ENCODE measurements at regions not wholly inside any gene's neighbourhood (a gene's known extent, or its start where the extent isn't known, plus 50 kb on each side); places are given as distances from the start of the nearest gene placed in this dataset.

- DNase-seq (ENCODE audit: low spot score) = no peak
- H3K27me3 ChIP-seq (ENCODE audit: control insufficient read depth in 4 of 4, insufficient read depth in 4 of 4, low read length in 3 of 4) = peaks cover 0 to 2% (median 0%) of the 10 kb centered on the region in 4 donors
Observed at GRCh38 chr19:14310055-14310454, 71.2 kb upstream of the ADGRE5 start.

GRCh38 chr19:14305706-14306105 lies 75.5 kb upstream of the ADGRE5 start:
- Histone ChIP-seq H3K4me1 (ENCODE audit: control insufficient read depth in 4 of 4, insufficient read depth in 4 of 4, low read length in 3 of 4) (no peaks in the 10 kb centered on the region), H3K4me3 (ENCODE audit: low read depth in 1 of 3, low read length in 3 of 3) (no peak overlapping the region), H3K27ac (ENCODE audit: low read depth in 1 of 2, low read length in 2 of 2) (no peak overlapping the region), H3K9me3 (ENCODE audit: control insufficient read depth in 4 of 4, low read length in 3 of 4) (peaks cover 0 to 5% (median 3%) of the 10 kb centered on the region in 4 donors), H3K27me3 (ENCODE audit: control insufficient read depth in 4 of 4, insufficient read depth in 4 of 4, low read length in 3 of 4) (peaks cover 0 to 2% (median 0%) of the 10 kb centered on the region in 4 donors), H3K9ac (ENCODE audit: low read depth in 1 of 2, low read length in 2 of 2) (no peak overlapping the region), H3K36me3 (ENCODE audit: control insufficient read depth in 4 of 4, insufficient read depth in 3 of 4, low read depth in 1 of 4, low read length in 3 of 4) (no peaks in the 10 kb centered on the region)
- WGBS = 75% methylated on average over 6 of the region's 6 CpGs
- TF ChIP-seq ATF3 (IDR thresholded peaks at IDR 0.05) (no peak), GABPA (IDR thresholded peaks at IDR 0.05 in 1 of 2, conservative IDR thresholded peaks at IDR 0.05 in 1 of 2) (no peak), RXRA (IDR thresholded peaks at IDR 0.05) (no peak), JUND (IDR thresholded peaks at IDR 0.05) (no peak), YY1 (IDR thresholded peaks at IDR 0.05) (no peak), SP1 (IDR thresholded peaks at IDR 0.05) (no peak), HNF4A (conservative IDR thresholded peaks at IDR 0.05) (no peak), FOXA2 (IDR thresholded peaks at IDR 0.05) (no peak), NR2F2 (IDR thresholded peaks at IDR 0.05) (no peak), EGR1 (IDR thresholded peaks at IDR 0.05; ENCODE audit: low read depth in 2 of 2) (no peak), HNF4G (IDR thresholded peaks at IDR 0.05) (no peak), FOXA1 (IDR thresholded peaks at IDR 0.05) (no peak), ZBTB33 (IDR thresholded peaks at IDR 0.05) (no peak), TAF1 (conservative IDR thresholded peaks at IDR 0.05) (no peak), RAD21 (IDR thresholded peaks at IDR 0.05) (no peak)
- TF ChIP-seq, protein P1, sequence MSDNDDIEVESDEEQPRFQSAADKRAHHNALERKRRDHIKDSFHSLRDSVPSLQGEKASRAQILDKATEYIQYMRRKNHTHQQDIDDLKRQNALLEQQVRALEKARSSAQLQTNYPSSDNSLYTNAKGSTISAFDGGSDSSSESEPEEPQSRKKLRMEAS (IDR thresholded peaks at IDR 0.05) = no peak
- TF ChIP-seq, protein P2, sequence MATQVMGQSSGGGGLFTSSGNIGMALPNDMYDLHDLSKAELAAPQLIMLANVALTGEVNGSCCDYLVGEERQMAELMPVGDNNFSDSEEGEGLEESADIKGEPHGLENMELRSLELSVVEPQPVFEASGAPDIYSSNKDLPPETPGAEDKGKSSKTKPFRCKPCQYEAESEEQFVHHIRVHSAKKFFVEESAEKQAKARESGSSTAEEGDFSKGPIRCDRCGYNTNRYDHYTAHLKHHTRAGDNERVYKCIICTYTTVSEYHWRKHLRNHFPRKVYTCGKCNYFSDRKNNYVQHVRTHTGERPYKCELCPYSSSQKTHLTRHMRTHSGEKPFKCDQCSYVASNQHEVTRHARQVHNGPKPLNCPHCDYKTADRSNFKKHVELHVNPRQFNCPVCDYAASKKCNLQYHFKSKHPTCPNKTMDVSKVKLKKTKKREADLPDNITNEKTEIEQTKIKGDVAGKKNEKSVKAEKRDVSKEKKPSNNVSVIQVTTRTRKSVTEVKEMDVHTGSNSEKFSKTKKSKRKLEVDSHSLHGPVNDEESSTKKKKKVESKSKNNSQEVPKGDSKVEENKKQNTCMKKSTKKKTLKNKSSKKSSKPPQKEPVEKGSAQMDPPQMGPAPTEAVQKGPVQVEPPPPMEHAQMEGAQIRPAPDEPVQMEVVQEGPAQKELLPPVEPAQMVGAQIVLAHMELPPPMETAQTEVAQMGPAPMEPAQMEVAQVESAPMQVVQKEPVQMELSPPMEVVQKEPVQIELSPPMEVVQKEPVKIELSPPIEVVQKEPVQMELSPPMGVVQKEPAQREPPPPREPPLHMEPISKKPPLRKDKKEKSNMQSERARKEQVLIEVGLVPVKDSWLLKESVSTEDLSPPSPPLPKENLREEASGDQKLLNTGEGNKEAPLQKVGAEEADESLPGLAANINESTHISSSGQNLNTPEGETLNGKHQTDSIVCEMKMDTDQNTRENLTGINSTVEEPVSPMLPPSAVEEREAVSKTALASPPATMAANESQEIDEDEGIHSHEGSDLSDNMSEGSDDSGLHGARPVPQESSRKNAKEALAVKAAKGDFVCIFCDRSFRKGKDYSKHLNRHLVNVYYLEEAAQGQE (IDR thresholded peaks at IDR 0.05) = no peak
- no peak for DNase-seq (ENCODE audit: low spot score)

More at GRCh38 chr19:14310055-14310454, 71.2 kb upstream of the ADGRE5 start:
- no peak for TF ChIP-seq GABPA (IDR thresholded peaks at IDR 0.05 in 1 of 2, conservative IDR thresholded peaks at IDR 0.05 in 1 of 2)
- TF ChIP-seq ZBTB33 (IDR thresholded peaks at IDR 0.05) = no peak
- TF ChIP-seq HNF4A (conservative IDR thresholded peaks at IDR 0.05) = no peak
- no peak for TF ChIP-seq ATF3 (IDR thresholded peaks at IDR 0.05)
- TF ChIP-seq FOXA1 (IDR thresholded peaks at IDR 0.05) = no peak
- no peak for TF ChIP-seq RXRA (IDR thresholded peaks at IDR 0.05)
- TF ChIP-seq, protein P1 (IDR thresholded peaks at IDR 0.05) = no peak
- TF ChIP-seq YY1 (IDR thresholded peaks at IDR 0.05) = no peak
- no peak for TF ChIP-seq RAD21 (IDR thresholded peaks at IDR 0.05)
- no peak for TF ChIP-seq FOXA2 (IDR thresholded peaks at IDR 0.05)
- TF ChIP-seq TAF1 (conservative IDR thresholded peaks at IDR 0.05) = no peak
- TF ChIP-seq SP1 (IDR thresholded peaks at IDR 0.05) = no peak
- no peak for TF ChIP-seq HNF4G (IDR thresholded peaks at IDR 0.05)
- TF ChIP-seq JUND (IDR thresholded peaks at IDR 0.05) = no peak
- H3K9me3 ChIP-seq (ENCODE audit: control insufficient read depth in 4 of 4, low read length in 3 of 4) = peaks cover 0 to 5% (median 3%) of the 10 kb centered on the region in 4 donors
- H3K4me3 ChIP-seq (ENCODE audit: low read depth in 1 of 3, low read length in 3 of 3) = no peak overlapping the region
- H3K9ac ChIP-seq (ENCODE audit: low read depth in 1 of 2, low read length in 2 of 2) = no peak overlapping the region
- 67% methylated on average over 5 of the region's 5 CpGs for WGBS
- no peaks in the 10 kb centered on the region for H3K36me3 ChIP-seq (ENCODE audit: control insufficient read depth in 4 of 4, insufficient read depth in 3 of 4, low read depth in 1 of 4, low read length in 3 of 4)
- no peaks in the 10 kb centered on the region for H3K4me1 ChIP-seq (ENCODE audit: control insufficient read depth in 4 of 4, insufficient read depth in 4 of 4, low read length in 3 of 4)
- H3K27ac ChIP-seq (ENCODE audit: low read depth in 1 of 2, low read length in 2 of 2) = no peak overlapping the region

Data from liver (tissue), 7 donors.